Activated CD8-positive, alpha-beta memory T cell treated with anti-CD3 and anti-CD28 coated beads for 48 hours (primary cell): ENCODE measurements at regions not wholly inside any gene's neighbourhood (a gene's known extent, or its start where the extent isn't known, plus 50 kb on each side); places are given as distances from the start of the nearest gene placed in this dataset.

Experiments
- DNase-seq, 3 experiments: peaks; one replicate each; pipeline ENCODE4 v3.0.0-alpha.2; 2020; ENCODE audit warnings: low read depth in 2 of 3, low spot score in 2 of 3

GRCh38 chr19:31761281-31761913, 412.2 kb upstream of the TSHZ3 start:
- DNase-seq, result no peak

- DNase-seq, result no peak
Observed at GRCh38 chr19:31770223-31770622, 421.0 kb upstream of the TSHZ3 start.

DNA sequence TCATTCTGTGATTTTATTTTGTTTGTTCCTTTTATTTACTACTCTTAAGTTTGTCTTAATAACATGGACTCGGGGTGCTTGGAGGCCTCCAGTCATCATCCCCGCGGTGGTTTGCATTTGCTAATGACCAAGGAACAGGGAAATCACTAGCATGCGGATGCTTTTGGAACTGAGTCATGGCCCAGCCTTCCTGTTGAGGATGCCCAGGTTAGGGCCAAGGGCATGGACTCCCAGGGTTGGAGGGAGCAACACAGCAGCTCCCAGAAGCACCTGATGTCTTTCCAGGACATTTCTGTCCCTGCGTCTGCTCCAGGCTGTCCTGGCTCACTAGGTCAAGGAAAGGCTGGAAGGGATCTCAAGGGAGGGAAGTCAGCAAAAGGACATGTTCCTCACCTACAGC, 423.7 kb upstream of the TSHZ3 start:
- DNase-seq, result no peak

DNA sequence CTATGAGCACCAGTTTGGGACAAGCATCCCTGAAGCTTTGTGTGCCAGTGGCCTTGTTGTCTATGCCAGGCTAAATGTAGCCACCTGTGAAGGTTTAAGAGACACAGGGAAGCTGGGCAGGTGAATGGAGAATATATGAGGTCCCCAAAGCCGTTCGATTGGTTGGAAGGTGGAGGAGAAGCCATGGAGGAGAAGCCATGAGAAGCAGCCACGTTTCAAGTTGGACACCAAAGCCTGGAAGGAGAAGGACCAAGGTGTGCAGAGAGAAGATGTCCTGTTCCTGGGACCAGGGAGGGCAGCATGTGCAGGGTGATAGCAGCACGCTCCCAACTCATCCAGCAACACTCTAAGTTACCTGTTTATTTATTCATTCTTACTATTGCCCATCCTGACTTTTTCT, 432.3 kb upstream of the TSHZ3 start:
- DNase-seq, result no peak

- no peak for DNase-seq
Observed at GRCh38 chr19:31783592-31783991, 434.4 kb upstream of the TSHZ3 start.

DNA sequence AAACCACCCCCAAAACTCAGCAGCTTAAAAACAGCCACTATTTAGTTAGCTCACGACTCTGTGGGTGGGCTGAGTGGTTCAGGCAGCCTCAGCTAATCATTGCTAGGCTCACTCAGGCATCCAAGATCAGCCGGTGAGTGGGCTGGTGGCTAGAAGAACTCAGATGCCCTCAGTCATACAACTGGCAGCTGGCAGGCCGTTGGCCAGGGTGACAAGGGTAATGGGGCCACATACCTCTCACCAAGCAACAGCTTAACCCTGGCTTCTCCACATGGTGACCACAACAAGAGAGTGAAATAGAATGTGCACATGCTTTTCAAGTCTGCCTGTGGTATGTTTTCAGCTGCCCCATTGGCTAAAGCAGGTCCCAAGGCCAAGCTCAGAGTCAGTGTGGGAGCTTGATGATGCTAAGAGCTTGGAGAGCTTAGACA, 435.4 kb upstream of the TSHZ3 start:
- DNase-seq, result no peak

DNA sequence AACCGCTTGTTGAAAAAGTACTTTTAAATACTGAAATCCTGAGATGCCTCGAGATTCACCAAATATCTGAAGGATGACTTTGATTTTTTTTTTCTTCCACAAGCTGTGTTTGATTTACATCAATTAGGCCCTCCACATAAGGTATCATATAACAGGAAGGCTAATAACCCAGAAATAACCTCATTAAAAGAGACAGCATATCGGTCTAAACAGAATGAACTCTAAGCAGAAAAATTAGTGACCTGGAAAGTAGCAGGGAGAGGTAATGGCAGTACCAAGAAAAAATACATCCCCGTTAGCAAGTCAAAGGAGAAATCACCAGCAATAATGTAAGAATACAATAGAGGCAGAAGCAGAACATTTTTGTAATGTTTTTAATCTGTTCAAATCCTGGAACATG, 452.4 kb upstream of the TSHZ3 start:
- DNase-seq, result no peak

DNA sequence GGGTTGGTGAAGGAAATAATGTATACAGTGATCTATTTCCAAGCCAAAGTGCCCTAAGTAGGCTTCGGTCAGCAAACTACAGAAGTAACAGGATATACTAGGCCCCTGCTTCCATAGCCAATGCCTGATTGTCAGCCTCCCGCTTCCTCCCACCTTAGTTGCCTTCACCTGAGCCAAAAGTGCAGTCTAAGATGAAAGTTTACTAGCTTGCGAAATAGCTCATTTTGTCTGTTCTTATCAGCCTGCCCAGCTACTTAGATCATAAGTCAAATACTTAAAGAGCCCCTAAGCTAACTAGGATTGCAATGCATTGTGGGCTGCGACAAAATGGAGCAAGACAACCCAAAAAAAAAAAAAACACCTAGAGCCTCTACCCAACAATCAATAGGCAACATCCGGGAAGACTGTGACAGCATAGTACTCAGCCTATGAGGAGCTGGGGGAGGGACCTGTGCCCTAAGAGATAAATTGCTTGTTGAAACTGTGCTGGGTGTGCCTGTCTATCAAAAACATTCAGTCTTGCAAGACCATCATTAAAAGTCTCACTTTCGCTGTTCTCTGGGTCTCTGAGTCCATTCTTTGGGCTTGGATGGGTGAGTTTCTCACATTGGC, 454.7 kb upstream of the TSHZ3 start:
- no peak for DNase-seq

DNA sequence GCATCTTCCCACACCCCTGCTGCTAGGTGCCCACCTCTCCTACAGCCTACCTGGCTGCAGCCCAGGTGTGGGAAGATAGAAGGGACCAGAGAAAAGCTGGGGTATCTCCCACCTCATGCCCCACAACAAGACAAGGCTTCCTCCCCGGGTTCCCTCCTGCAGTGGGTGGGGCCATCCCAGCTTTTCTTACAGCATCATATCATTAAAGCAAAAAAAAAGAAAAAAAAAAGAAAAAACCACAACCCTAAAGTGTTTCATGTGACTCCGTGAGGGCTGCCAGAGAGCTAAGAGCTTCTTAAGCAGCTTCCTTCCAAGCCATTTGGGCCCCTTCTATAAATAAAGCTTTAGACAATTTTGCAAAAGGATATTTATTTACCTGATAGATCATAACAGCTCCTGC, 455.4 kb upstream of the TSHZ3 start:
- DNase-seq, result no peak

GRCh38 chr19:31810536-31811109, 461.4 kb upstream of the TSHZ3 start:
- no peak for DNase-seq

DNA sequence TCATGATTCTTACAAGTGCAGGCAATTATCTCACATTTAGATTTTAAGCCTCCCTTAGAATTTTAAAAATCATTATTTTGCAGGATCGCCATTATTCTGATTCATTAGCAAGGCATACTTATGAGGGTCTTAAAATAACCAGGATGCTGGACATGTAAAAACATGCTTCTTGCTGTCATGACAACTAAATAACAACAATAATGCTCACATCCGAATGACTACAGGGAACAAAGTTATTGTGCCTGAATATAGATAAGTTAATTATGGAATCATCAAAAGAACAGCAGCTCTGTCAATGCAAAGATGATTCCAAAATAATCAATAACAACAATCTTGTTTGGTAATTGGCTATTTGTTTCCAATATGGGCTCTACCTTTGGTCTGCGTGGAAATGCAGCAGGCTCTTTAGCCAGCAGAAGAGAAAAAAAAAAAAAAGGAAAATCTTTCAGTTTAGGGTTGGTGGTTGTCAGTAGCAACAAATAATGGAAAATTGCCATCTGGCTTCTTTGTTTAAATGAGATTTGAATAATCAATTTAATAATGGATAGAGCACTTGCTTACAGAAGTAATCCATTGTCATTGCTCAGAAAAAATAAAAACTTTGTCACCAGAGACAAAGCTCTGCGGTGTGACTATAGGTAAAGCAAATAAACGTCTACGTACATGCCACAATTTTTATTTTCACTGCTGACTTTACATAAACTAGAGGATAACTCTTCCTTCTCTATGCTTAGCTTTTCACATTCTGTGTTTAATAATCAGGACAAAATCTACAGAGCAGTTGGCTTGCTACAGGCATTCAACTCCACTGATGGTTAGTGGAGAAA, 468.9 kb upstream of the TSHZ3 start:
- no peak for DNase-seq

DNA sequence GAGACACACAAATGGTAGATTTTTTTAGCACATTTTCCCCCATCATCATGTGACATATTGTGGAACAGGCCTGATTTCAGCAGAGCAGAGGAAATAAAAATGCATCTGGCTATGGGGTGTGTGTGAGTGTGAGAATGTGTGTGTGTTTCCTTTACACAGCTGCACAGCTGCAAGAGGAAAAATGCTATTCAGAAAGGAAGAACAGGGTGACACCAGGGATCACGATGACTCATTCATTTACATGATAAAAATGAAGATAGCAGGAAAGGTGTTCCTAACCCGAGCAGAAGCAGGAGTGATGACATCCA, 469.5 kb upstream of the TSHZ3 start:
- DNase-seq, result no peak

DNA sequence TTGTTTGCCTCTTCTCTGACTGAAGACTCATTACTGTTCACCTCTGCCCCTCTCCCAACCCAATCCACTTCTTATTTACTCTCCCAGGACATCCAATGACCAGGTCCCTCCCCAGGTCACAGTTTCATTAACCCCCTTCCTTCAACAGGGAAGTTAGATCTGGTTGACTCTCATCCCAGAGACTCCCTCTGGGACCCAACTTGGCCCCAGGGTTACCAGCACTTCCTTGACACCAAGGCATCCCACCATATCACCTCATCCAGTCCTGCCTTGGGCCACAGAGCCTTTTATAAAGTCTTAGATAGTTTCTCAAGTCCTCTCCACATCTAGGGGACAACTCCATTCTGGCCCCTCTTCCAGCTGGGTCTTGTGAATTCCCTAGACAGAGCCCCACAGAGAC, 470.6 kb upstream of the TSHZ3 start:
- DNase-seq, result no peak

GRCh38 chr19:31821346-31821745, 472.1 kb upstream of the TSHZ3 start:
- no peak for DNase-seq

DNA sequence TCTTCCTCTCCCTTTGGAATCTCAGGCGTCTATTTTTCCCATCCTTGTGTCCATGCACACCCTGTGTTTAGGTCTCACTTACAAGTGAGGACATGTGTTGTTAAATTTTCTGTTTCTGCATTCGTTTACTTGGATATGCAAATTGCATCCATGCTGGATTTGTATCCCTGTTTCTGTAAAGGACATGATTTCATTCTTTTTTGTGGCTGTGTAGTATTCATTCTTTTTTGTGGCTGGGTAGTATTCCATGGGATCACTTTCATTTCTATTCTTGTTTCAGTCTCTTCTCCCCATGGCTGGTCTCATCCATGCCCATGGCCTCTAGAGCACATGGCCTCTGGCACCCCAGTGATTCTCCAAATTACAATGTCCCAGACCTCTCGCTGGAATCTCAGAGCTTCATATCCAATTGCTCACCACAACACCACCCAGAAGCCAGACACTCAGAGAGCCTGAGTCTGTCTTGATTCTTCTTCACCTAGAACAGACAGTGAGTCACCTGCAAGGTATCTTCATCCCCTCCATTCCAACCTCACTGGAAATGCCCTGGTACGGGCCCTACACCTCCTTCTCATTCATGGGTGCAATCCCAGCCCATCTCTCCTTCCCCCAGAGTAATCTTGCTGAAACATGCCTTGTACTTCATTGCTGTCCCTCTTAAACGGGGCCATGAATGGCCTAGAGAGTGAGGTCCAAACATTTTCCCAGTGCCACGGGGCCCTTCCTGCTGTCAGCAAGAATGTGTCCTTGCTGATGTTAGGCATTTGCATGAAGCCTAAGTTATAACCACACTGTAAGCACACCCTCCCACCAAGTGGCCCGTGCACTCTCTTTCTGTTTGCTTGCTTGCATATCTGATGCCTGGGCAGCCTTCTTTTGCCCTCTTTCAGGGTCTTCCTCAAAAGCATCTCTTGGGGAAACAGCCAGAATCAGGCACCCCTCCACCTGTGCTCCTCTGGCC, 476.2 kb upstream of the TSHZ3 start:
- DNase-seq, result no peak

GRCh38 chr19:31826325-31826724, 477.1 kb upstream of the TSHZ3 start:
- DNase-seq, result no peak

GRCh38 chr19:31831421-31832175, 482.4 kb upstream of the TSHZ3 start:
- DNase-seq, result no peak

GRCh38 chr19:31832176-31832548, 482.9 kb upstream of the TSHZ3 start:
- no peak for DNase-seq

- DNase-seq, result no peak
Observed at GRCh38 chr19:31834070-31834469, 484.8 kb upstream of the TSHZ3 start.

DNA sequence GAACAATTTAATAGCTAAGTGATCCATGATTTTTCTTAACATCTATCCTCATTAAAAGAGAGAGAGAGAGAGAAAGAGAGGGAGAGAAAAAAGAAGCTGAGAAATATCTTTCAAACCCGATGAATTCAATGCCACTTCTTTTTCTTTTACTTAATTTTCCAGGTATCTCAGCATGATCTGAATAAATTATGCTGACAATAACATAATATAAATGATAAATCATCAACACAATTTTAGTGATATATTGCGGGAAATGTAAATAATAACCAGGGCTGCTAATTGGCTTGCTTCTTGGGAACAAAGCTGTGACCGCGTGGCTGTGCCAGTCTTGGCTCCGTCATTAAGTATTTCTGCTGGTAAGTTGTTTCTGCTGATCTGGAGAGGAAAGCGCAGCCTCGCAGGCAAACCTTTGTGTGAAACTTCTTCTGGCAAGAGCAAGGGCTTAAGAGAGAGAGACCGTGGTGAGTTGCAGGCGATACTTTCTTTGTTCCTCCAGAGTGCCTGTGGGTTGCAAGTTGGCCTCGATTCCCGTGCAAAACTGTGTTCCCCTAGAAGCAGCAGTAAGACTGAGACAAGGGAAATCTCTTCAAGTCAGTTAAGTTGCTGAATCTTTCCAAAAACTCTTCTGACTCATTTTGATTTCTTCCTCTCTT, 489.1 kb upstream of the TSHZ3 start:
- DNase-seq, result no peak
